ENCODE measurements at regions not wholly inside any gene's neighbourhood (a gene's known extent, or its start where the extent isn't known, plus 50 kb on each side); places are given as distances from the start of the nearest gene placed in this dataset.

DNA sequence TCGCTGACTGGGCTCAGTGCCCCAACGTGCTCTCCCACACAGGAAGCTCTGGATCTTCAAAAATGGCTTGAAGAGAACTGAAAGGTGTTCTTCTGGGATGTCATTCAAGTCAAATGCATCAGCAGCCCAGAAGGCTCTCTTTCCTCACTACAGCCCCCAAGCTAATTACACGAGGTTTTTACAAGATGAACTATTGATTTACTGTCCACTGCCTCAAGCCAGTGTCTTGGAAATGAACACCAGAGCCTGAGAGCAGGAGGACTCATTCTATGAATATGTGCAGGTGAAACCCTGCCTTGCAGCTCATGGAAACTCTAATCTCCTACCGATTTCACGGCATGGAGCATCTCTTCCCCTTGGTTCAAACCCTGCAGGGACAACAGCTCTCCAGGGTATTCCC lies 98.9 kb upstream of the CST7 start:
- TF ChIP-seq, protein P1, sequence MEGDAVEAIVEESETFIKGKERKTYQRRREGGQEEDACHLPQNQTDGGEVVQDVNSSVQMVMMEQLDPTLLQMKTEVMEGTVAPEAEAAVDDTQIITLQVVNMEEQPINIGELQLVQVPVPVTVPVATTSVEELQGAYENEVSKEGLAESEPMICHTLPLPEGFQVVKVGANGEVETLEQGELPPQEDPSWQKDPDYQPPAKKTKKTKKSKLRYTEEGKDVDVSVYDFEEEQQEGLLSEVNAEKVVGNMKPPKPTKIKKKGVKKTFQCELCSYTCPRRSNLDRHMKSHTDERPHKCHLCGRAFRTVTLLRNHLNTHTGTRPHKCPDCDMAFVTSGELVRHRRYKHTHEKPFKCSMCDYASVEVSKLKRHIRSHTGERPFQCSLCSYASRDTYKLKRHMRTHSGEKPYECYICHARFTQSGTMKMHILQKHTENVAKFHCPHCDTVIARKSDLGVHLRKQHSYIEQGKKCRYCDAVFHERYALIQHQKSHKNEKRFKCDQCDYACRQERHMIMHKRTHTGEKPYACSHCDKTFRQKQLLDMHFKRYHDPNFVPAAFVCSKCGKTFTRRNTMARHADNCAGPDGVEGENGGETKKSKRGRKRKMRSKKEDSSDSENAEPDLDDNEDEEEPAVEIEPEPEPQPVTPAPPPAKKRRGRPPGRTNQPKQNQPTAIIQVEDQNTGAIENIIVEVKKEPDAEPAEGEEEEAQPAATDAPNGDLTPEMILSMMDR (IDR thresholded peaks at IDR 0.05; ENCODE audit: low read length): no peak
- TF ChIP-seq EZH2 (optimal IDR thresholded peaks at IDR 0.05; ENCODE audit: low read depth, low read length): no peak
